Astrocyte of the hippocampus (primary cell): ENCODE measurements at regions not wholly inside any gene's neighbourhood (a gene's known extent, or its start where the extent isn't known, plus 50 kb on each side); places are given as distances from the start of the nearest gene placed in this dataset.
"Not testable (repeated sequence)": the region's sequence is repeated elsewhere in the genome, so short reads cannot be mapped to it uniquely, and the experiment has no call there.

Experiments used
- DNase-seq: peaks from one replicate; pipeline ENCODE4 v3.0.0; 2011; ENCODE audit warnings: low read depth, low spot score

DNA sequence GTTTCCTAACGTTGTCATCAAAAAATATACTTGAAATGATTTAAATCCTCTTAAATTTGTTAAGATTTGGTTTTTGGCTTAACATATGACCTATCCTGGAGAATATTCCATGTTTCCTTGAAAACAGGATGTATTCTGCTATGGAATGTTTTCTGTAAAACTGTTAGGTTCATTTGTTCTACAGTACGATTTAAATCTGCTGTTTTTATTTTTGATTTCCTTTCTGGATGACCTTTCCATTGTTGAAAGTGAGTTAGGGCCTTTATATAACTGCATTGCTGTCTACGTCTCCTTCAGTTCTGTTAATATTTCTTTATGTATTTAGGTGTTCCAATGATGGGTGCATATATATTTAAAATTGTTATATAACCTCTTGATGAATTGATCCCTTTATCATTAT is 465.3 kb upstream of the ALCAM start:
- DNase-seq: no peak

DNA sequence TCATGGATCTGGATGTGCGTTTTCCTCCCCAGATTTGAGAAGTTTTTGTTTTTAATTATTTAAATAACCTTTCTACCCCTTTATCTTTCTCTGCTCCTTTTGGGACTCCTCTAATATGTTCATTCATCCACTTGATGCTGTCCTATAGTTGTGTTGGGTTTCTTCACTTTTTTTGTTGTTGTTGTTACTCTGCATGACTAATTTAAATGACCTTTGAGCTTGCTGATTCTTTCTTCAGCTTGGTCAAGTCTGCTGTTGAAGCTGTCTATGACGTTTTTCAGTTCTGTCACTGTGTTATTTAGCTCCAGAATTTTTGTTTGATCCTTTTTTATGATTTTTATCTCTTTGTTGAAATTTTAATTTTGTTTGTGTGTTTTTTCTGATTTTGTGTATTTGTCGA is 463.6 kb upstream of the ALCAM start:
- DNase-seq: no peak

DNA sequence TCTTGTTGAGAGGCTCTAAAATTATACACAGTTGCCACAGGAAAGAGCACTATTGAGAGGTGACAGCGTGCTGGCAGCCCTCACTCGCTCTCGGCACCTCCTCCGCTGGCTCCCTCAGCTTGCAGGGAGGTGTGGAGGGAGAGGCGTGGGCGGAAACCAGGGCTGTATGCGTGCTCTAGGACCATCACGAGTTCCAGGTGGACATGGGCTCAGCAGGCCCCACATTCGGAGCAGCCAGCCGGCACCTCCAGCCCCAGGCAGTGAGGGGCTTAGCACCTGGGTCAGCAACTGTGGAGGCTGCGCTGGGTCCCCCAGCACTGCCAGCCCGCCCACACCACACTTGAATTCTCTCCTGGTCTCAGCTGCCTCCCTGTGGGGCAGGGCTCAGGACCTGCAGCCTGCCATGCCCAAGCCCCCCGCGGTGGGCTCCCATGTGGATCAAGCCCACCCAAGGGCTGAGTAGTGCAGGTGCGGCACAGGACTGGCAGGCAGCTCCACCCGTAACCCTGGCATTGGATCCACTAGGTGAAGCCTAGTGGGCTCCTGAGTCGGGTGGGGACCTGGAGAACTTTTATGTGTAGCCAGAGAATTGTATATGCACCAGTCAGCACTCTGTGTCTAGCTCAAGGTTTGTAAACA is 460.6 kb upstream of the ALCAM start:
- DNase-seq: no peak

DNA sequence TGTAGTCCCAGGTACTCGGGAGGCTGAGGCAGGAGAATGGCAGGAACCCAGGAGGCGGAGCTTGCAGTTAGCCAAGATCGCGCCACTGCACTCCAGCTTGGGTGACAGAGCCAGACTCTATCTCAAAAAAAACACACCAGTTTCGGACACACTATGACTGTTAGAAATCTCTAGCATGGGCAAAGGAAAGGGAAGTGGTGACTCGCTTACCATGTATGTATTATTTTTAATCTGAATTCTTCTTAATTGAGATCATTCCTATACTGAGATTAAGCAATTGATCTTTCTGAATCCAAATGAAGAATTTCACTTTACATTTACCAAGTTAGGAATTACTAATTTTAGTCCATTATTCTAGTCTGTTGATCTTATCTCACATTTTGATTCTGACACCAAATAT is 459.2 kb upstream of the ALCAM start:
- peak; percentile 55 for DNase-seq

DNA sequence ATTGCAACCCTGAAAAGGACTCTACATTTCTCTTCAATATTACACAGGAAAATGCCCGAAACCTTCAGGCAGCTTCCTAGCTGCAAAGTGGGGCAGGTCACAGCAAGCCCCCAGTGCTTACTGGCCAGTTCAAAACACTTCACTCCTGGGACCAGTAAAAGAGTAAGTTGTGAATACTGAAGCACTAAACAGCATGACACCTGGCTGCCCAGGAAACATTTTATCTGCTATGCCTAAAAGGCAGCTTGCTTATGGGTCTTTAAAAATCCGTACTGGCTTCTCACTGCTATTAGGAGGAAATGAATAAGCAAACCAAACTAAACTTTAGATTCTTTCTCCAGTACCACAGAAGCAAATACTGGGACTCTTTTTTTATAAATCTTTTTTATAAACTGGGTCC is 457.9 kb upstream of the ALCAM start:
- no peak for DNase-seq

DNA sequence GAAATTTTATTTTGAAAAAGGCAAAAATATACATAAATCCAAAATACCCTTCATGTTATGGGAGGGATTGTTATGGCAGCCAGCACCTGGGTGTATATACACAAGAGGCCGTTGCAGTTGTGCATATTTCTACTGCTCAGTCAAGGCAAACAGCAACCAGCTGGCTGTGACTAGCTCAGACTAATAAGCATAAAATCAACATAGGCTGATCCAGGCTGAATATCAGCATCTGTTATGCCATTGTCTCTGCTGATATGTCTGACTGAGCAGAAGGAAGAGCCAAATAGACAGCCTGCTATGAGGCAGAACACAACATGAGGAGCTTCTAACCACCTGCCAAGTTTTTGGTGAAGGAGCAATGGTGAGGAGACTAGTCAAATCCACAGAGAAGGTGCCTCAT is 457.5 kb upstream of the ALCAM start:
- peak; percentile 51 for DNase-seq

DNA sequence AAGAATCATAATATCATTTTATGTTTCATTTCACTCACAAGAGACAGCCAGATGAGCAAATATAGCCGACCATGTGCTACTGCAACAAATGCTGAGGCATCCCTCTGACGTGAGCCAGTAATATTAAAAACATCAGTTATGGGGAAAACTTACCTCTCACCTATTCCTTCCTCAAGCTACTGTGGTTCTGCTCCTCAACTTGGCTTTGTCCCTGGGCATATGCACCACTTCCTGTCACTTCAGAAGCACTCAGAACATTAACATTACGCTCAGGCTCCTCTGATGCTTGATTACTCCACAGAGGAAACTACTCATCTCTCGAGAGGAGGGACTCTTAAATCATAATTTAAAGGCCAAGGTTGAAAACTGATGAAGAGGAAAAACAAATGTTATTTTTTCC is 457.0 kb upstream of the ALCAM start:
- no peak for DNase-seq

DNA sequence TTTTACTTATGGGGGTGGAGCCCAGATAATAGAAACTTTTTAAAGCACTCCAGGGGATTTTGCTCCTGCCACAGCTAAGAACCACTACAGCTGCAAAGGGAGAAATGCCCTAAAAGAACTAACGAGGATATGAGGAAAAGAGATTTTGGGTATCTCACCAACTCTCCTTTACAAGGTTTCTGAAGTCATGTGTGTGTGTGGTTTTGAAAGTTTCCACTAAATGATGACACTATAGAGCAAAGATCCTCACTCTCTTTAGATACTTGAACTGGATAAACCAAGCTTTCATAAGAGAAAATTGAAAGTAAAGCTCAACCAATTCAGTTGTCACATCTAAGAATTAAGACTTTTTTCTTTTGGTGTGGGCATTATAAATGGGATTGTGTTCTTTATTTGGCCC is 455.3 kb upstream of the ALCAM start:
- no peak for DNase-seq

DNA sequence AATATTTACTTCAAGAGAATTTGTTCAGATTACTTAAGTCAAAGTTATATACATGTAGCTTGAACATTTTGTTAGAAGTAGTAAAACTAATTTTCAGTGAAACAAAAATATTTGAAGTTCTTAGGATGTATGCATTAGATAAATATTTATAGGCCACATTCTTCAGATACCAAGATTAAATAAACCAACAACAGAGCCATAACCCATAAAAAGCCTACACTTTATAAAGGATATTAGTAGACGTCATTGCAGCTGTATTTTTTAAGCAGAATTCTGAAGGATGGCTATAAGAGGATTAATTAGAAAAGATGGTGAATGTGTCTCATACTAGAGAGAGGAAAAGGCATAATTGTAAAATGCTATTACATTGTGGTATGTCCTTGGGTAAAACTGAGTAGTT is 449.7 kb upstream of the ALCAM start:
- no peak for DNase-seq

DNA sequence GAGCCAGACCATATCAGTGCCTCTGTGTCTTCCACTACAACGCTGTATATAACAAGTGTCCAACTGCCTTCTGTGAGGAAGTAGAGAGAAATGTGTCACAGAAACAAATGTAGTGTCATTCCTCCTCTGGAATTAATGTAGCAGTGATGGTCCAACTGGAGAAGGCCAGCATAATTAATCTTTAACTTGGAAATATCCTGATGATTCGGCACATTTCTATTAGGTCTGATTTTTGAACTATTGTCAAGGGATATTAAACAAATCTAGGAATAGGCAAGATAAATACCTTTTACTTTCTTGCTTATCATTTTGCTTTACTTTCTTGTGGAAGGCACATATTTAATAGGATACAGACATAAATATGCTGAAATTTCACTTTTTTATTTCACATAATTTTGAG is 446.2 kb upstream of the ALCAM start:
- DNase-seq: no peak

DNA sequence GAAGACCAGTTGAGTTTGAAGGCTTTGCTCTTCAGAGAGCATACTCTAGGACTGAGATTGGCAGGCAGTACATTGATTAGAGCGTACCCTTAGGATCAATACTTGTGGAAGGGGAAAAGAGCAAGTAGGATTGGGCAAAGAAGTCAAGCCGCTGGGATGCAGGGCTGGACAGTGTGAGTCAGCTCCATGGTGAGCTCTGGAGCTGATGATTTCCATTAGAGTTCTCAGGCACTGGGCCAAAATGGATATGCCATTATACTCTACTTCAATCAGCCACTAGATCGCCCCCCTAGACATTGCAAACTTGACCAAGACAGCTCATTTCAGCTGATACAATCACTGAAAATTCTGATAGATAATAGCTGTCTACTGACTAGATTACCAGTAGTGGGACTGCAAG is 432.7 kb upstream of the ALCAM start:
- DNase-seq: peak; percentile 13

DNA sequence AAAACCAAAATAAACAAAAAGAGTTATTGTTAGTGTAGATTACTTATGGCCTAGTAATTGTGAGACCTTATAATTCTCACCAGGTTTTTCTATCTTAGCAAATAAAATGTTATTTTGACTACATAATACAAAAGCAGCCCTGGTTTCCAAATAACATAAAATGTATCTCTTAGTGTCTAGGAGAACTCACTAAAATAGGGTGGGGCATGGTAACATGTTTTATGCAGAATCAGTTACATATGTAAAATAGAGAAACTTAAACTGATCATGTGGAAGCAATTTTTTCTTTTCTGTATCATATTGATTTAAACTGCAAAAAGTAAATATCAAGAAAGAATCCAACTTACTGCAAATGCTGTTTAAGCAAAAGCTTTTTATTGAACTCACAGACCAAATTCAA is 431.1 kb upstream of the ALCAM start:
- DNase-seq: no peak

DNA sequence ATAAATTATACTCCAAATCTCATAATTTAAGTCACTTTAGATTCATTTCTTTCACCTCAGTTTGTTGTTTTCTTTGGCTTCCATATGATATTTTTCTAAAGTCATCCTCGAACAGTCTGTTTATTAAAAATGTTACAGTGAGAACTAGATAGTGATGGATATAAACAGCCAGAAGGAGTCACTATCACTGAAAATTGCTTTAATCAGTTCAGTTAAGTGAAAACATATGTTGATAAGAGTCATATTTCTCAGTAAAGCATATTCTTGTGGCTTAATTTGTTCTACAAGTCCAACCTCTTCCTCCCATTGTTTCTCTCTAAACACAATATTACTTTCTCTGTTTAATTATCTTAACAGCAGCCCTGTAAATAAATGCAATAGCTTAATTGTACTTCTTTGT is 427.5 kb upstream of the ALCAM start:
- no peak for DNase-seq

DNA sequence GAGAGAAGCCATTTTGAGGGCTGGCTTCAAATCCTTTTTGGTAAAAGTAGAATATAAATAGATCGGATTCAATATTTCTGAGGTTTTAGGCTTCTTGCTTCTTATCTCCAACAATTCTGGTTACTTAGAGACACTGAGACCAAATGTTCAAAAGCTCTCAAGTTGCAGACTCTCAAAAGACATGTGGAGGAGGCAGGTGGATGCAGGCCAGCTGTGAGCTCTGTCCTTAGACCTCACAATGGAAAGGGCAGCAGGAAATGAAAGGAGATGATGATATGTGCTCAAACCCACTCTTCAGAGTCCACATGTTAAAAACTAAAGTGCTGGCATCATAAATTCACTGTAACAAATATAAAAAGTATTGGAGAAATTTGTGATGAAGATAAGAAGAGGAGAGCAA is 424.9 kb upstream of the ALCAM start:
- no peak for DNase-seq

DNA sequence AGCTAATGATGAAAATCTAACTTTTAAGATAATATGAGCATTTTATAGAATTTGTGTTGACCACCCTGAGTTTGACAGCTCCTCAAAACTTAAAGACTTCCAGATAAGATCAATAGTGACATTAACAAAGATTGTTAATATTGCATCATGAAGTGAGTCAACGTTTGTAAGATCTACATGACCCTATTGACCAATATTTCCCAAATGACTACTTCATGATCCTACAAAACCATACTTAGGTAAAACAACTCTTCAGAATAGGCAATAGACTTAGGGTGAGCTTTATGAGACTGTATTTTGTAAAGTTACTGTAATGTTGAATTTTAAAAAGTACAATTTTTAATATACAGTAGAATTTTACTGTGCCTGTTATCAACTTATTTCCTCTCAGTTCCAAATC is 422.7 kb upstream of the ALCAM start:
- DNase-seq: no peak

DNA sequence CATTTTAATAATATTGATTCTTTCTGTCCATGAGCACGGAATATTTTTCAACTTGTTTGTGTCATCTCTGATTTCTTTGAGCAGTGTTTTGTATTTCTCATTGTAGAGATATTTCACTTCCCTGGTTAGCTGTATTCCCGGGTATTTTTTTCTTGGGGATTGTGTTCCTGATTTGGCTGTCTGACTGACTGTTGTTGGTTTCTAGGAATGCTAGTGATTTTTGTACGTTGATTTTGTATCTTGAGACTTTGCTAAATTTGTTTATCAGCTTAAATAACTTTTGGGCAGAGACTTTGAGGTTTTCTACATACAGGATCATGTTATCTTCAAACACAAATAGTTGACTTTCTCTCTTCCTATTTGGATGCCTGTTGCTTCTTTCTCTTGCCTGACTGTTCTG is 418.8 kb upstream of the ALCAM start:
- DNase-seq: peak; percentile 55

DNA sequence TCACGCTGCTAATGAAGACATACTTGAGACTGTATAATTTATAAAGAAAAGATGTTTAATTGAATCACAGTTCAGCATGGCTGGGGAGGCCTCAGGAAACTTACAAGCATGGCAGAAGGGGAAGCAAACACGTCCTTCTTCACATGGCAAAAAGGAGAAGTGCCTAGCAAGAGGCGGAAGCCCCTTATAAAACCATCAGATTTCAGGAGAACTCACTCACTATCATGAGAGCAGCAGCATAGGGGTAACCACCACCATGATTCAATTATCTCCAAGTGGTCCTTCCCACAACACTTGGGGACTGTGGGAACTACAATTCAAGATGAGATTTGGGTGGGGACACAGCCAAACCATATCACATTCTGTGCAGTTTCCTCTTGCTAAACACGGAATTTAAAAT is 416.9 kb upstream of the ALCAM start:
- not testable (repeated sequence) for DNase-seq

DNA sequence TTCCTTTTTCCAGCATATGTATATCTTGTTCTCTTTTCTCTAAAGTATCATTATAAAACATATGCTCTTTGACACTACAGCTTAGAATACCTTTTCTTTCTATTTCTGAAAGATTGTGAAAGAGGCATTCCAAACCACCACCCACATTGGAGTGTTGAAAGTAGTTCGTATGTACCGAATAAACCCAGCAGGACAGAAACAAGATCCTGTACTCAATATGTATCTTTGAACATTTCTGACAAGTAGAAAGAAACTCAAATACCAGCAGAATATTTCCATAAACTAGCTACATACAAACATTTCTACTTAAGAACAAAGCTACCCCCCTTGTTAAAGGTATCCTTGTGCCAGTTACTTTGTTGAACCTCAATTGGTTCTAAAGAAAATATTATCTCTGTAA is 415.3 kb upstream of the ALCAM start:
- peak; percentile 13 for DNase-seq

DNA sequence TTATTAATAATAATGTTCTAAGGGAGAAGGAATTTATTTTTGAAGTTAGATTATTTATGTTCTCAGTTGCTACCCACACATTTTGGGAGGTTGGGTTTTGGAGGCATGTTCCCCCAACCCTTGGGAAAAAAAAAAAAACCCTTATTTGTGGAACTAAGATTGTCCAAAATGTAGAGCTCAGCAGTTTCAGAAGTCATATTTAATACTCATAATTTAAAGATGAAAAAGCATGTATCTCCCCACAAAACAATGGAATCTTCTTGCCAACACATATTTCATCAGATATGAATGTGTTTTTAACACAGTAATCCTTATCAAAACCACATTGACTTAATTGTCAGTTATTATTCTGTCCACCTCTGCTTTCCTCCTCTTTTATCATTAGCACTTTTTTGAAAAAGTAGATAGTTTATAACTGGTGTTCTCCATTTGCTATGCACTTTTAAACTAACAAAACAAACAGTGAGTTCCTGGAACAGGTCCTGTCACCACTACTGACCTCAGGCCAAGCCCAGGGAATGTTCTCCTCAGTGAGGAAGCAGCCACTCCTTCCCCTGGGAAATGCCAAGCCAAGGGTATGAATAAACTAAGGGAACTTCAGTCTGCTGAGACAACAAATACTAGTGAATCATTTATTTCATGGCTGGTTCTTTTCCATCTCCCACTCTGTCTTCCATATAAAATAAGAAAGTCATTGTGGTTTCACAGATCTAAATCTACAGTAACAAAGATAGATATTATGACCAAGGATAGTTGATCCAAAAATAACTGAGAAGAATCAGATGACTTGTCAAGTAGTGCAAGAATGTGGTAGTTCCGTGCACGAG is 414.4 kb upstream of the ALCAM start:
- peak; percentile 88 for DNase-seq

DNA sequence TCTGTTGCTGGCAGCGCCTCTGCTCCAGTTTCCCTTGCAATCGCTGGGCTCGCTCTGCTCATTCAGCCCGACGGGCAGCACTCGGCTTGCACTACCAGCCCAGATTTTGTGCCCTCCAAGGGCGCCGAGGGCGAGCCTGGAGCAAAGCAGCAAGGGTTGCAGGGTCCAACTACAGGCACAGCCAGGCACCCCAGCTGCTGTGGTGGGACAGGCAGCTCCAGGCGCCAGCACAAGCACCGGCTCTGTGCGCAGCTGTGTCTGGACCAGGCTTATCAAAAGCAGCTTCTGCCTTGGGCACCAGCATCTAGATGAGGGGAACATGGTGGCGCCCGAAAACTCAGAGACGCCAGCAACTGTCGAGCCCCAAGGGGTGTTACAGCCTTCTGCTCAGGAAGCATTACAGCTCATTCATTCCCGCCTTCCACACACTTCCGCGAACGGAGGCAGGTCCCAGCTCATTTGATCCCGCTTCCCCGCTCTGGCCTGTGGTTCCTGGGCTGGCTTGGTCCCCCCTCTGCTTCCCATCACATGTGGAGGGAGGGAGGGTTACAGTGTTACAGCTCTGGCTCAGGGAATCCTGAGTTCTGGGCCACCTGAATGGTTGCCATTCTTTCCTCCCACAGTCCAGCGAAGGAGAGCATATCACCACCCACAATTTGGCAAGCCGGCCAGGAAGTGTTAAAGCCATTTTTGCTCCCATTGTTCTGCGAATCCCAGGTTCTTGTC is 409.9 kb upstream of the ALCAM start:
- DNase-seq: no peak

DNA sequence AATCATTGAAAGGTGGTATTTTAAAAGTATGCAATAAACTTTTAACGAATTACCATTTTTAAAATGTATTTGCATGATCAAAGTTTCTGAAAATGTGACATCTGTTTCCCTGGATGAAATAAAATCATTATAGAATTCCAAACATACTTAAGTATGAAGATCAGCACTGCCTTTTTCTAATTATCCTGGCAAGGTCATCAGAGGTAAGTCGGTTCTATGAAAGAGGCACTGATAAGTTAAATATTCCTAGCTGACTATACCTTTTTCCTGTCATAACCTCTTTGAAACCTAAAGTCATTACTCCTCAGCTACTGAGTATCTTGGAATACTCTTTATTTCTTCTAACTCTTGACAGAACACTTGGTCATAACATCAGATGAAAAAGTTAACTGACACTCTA is 406.1 kb upstream of the ALCAM start:
- no peak for DNase-seq

DNA sequence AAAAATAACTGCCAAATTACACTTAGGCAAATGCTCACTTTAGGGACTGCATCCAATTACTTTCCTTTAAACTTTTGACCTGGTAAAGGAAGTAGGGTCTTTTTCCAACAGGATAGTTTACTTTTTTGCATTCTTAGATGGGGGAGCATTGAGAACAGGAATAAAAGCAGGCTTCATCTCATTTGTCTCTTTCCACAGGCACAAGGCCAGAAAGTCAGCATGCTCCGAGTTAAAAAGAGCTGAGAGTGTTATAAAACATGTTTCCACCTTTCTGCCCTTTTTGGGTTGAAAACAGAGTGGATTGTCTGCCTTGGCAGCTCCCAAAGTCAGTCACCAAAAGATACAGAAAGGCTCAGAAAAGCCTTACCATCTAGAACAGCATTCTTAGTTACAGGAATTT is 404.9 kb upstream of the ALCAM start:
- DNase-seq: peak; percentile 22

DNA sequence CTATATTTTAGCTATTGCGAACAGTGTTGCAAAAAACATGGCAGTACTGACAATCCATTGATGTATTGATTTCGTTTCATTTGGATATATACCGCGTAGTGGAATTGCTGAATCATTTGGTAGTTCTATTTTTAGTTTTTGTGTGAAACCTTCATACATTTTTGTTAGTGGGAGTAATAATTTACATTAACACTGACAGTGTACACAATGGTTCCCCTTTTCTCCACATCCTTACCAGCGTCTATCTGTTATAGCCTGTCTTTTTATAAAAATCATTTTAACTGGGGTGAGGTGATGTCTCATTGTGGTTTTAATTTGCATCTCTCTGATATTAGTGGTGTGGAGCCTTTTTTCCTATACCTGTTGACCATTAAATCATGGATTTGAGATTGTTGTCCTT is 392.4 kb upstream of the ALCAM start:
- DNase-seq: no peak
